GM12874 (cell line): ENCODE measurements at regions not wholly inside any gene's neighbourhood (a gene's known extent, or its start where the extent isn't known, plus 50 kb on each side); places are given as distances from the start of the nearest gene placed in this dataset.

ENCODE experiments used
- TF ChIP-seq, protein P1 (sequence below): IDR thresholded peaks from 2 replicates; pipeline ENCODE4 v1.5.1; 2011; ENCODE audit warnings: low read depth, mild to moderate bottlenecking, control low read depth, low read length, moderate library complexity; ENCODE audit not compliant: insufficient read depth

DNA sequence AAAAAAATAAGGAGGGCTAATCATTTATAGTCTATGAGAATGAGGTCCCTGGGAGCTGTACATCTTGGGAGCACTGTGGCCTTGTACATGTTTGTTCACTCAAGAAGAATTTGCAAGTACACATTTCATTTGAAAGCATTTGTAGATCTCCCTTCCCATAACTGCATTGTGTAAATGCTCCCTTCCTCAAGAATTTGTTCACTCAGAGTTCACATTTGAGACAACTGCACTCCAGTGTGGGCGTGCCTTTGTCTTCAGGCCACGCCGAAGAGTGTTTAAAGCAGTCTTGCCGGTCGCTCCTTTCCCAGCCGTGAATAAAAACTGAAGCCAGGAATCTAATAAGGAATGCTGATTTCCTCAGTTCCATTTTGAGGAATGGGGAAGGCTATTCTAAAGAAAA is 291.1 kb upstream of the LYZL1 start:
- TF ChIP-seq, protein P1, sequence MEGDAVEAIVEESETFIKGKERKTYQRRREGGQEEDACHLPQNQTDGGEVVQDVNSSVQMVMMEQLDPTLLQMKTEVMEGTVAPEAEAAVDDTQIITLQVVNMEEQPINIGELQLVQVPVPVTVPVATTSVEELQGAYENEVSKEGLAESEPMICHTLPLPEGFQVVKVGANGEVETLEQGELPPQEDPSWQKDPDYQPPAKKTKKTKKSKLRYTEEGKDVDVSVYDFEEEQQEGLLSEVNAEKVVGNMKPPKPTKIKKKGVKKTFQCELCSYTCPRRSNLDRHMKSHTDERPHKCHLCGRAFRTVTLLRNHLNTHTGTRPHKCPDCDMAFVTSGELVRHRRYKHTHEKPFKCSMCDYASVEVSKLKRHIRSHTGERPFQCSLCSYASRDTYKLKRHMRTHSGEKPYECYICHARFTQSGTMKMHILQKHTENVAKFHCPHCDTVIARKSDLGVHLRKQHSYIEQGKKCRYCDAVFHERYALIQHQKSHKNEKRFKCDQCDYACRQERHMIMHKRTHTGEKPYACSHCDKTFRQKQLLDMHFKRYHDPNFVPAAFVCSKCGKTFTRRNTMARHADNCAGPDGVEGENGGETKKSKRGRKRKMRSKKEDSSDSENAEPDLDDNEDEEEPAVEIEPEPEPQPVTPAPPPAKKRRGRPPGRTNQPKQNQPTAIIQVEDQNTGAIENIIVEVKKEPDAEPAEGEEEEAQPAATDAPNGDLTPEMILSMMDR: no peak

DNA sequence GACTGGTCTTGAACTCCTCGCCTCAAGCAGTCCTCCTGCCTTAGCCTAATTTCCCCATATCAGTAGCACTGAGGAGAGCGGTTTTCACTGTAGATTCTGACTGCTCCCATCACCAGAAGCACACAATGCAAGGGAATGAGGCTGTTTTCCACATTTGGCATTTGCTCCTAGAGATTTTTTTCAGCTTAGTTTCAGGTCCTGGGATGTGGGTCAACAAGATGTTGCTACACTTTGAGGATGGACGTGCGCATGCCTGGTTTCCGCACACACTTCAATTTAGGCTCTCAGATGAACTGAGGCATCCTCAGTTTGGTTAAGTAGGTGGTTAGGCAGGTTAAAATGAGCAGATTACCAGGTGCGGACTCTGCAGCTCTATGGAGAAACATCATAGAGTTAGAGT is 287.1 kb upstream of the LYZL1 start:
- TF ChIP-seq, protein P1: no peak

DNA sequence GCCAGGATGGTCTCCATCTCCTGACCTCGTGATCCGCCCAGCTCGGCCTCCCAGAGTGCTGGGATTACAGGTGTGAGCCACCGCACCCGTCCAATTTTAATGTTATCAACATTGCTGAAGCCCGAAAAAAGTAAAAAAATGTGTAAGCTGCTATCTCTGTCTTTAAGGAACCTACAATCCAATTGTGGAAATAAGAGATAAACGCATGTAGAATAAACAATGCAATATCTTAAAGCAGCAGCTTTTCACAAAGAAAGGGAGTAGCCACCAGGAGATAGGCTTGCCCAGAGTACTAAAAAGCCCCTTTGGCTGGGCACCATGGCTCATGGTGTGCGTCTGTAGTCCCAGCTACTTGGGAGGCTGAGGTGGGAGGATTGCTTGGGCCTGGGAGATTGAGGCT is 282.9 kb upstream of the LYZL1 start:
- TF ChIP-seq, protein P1: no peak

- TF ChIP-seq, protein P1: no peak
Measured at GRCh38 chr10:29007370-29007747, 281.5 kb upstream of the LYZL1 start.

GRCh38 chr10:29007748-29008610 is 280.9 kb upstream of the LYZL1 start:
- TF ChIP-seq, protein P1: no peak

DNA sequence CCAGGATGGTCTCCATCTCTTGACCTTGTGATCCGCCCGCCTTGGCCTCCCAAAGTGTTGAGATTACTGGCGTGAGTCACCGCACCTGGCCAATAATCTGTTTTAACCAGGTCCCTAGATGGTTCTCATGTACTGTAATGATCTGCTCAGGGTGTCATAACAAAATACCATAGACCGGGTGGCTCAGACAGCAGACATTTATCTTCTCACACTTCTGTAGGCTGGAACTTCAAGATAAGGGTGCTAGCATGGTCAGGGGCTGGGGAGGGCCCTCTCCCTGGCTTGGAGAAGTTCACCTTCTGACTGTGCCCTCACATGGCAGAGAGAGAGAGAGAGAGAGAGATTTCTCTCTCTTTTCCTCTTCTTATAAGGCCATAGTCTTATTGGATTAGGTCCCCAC is 279.4 kb upstream of the LYZL1 start:
- TF ChIP-seq, protein P1: no peak

DNA sequence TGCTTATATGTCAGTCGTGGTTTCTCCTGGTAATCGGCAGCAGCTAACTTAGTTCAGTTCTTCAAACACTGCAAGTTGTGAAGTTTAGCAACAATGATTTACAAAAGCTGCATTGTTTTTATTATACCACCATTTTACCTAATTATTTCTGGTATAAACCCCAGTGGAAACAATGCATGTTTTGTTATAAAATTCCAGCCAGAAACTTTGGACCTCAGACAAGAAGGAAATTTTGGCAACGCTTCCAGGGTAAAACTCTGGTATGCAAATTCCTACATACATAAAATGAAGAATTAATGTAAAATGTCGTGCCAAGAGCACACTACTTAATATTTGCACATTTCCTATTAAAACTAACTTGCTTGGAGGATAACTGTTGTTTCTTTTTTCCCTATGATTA is 277.4 kb upstream of the LYZL1 start:
- TF ChIP-seq, protein P1: no peak
